Osteocyte (in vitro differentiated cells): ENCODE measurements at regions not wholly inside any gene's neighbourhood (a gene's known extent, or its start where the extent isn't known, plus 50 kb on each side); places are given as distances from the start of the nearest gene placed in this dataset.

ENCODE experiments used
- DNase-seq: peaks from one replicate; pipeline ENCODE4 v3.0.0; 2021; ENCODE audit warnings: mixed read lengths; ENCODE audit not compliant: unreplicated experiment; ENCODE audit errors: extremely low spot score
- H3K27ac Mint-ChIP-seq: one replicate; pipeline ENCODE4 v1.8.0; 2021; ENCODE audit warnings: mild to moderate bottlenecking, mixed read lengths; ENCODE audit not compliant: unreplicated experiment
- H3K27me3 Mint-ChIP-seq: one replicate; pipeline ENCODE4 v1.8.0; 2021; ENCODE audit warnings: mixed read lengths; ENCODE audit not compliant: unreplicated experiment
- H3K36me3 Mint-ChIP-seq: one replicate; pipeline ENCODE4 v1.8.0; 2021; ENCODE audit warnings: mixed read lengths; ENCODE audit not compliant: unreplicated experiment
- H3K4me1 Mint-ChIP-seq: one replicate; pipeline ENCODE4 v1.8.0; 2021; ENCODE audit warnings: mixed read lengths; ENCODE audit not compliant: unreplicated experiment
- H3K4me3 Mint-ChIP-seq: one replicate; pipeline ENCODE4 v1.8.0; 2021; ENCODE audit warnings: mild to moderate bottlenecking, moderate library complexity, mixed read lengths; ENCODE audit not compliant: unreplicated experiment
- H3K9me3 Mint-ChIP-seq: one replicate; pipeline ENCODE4 v1.8.0; 2021; ENCODE audit warnings: mixed read lengths; ENCODE audit not compliant: unreplicated experiment
- TF ChIP-seq, protein P1 (sequence below): fragments of 200-600 bp; sonication (generic); IDR thresholded peaks from 2 replicates; pipeline ENCODE4 v1.5.0; 2021; ENCODE audit warnings: antibody characterized with exemption, mild to moderate bottlenecking, moderate library complexity

- DNase-seq = no peak
- H3K9me3 Mint-ChIP-seq = peaks cover 15% of the 10 kb centered on the region
- no peak overlapping the region for H3K27ac Mint-ChIP-seq
- no peaks in the 10 kb centered on the region for H3K27me3 Mint-ChIP-seq
- peaks cover 9% of the 10 kb centered on the region for H3K36me3 Mint-ChIP-seq
- TF ChIP-seq, protein P1, sequence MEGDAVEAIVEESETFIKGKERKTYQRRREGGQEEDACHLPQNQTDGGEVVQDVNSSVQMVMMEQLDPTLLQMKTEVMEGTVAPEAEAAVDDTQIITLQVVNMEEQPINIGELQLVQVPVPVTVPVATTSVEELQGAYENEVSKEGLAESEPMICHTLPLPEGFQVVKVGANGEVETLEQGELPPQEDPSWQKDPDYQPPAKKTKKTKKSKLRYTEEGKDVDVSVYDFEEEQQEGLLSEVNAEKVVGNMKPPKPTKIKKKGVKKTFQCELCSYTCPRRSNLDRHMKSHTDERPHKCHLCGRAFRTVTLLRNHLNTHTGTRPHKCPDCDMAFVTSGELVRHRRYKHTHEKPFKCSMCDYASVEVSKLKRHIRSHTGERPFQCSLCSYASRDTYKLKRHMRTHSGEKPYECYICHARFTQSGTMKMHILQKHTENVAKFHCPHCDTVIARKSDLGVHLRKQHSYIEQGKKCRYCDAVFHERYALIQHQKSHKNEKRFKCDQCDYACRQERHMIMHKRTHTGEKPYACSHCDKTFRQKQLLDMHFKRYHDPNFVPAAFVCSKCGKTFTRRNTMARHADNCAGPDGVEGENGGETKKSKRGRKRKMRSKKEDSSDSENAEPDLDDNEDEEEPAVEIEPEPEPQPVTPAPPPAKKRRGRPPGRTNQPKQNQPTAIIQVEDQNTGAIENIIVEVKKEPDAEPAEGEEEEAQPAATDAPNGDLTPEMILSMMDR = no peak
- H3K4me3 Mint-ChIP-seq = no peak overlapping the region
- H3K4me1 Mint-ChIP-seq = no peaks in the 10 kb centered on the region
These were observed 443.3 kb downstream of the MN1 start for GRCh38 chr22:27358096-27358870.

- H3K27ac Mint-ChIP-seq = no peak overlapping the region
- peaks cover 3% of the 10 kb centered on the region for H3K36me3 Mint-ChIP-seq
- H3K4me3 Mint-ChIP-seq = no peak overlapping the region
- H3K9me3 Mint-ChIP-seq = no peaks in the 10 kb centered on the region
- TF ChIP-seq, protein P1 = no peak
- H3K27me3 Mint-ChIP-seq = peaks cover 5% of the 10 kb centered on the region
- peak; percentile 57 for DNase-seq
- H3K4me1 Mint-ChIP-seq = peaks cover 5% of the 10 kb centered on the region
These were observed 431.3 kb downstream of the MN1 start for GRCh38 chr22:27370269-27370668.

GRCh38 chr22:27370987-27371386 is 430.6 kb downstream of the MN1 start:
- no peak overlapping the region for H3K4me3 Mint-ChIP-seq
- DNase-seq = peak; percentile 54
- TF ChIP-seq, protein P1 = no peak
- no peak overlapping the region for H3K27ac Mint-ChIP-seq
- H3K36me3 Mint-ChIP-seq = peaks cover 4% of the 10 kb centered on the region
- peaks cover 5% of the 10 kb centered on the region for H3K4me1 Mint-ChIP-seq
- H3K27me3 Mint-ChIP-seq = peaks cover 5% of the 10 kb centered on the region
- no peaks in the 10 kb centered on the region for H3K9me3 Mint-ChIP-seq

GRCh38 chr22:27372364-27372763 is 429.2 kb downstream of the MN1 start:
- H3K36me3 Mint-ChIP-seq = peaks cover 4% of the 10 kb centered on the region
- H3K4me1 Mint-ChIP-seq = peaks cover 7% of the 10 kb centered on the region
- H3K27me3 Mint-ChIP-seq = peaks cover 3% of the 10 kb centered on the region
- no peak overlapping the region for H3K4me3 Mint-ChIP-seq
- peak; percentile 56 for DNase-seq
- H3K27ac Mint-ChIP-seq = no peak overlapping the region
- H3K9me3 Mint-ChIP-seq = no peaks in the 10 kb centered on the region
- TF ChIP-seq, protein P1 = no peak

DNA sequence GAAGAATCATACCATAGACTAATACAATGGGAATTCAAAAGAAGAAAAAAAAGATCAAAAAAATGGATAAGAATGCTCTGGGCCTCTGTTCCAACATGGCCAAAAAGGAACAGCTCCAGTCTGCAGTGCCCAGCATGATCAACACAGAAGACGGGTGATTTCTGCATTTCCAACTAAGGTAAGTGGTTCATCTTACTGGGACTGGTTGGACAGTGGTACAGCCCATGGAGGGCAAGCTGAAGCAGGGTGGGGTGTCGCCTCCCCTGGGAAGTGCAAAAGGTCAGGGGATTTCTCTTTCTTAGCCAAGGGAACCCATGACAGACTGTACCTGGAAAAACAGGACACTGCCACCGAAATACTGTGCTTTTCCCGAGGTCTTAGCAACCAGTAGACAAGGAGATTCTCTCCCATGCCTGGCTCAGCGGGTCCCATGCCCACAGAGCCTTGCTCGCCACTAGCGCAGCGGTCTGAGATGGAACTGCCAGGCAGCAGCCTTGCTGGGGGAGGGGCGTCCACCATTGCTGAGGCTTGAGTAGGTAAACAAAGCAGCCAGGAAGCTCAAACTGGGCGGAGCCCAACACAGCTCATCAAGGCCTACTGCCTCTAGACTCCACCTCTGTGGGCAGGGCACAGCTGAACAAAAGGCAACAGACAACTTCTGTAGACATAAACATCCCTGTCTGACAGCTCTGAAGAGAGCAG is 428.4 kb downstream of the MN1 start:
- Mint-ChIP-seq H3K4me1 (peaks cover 15% of the 10 kb centered on the region), H3K27ac (no peak overlapping the region), H3K9me3 (no peaks in the 10 kb centered on the region), H3K36me3 (peaks cover 2% of the 10 kb centered on the region), H3K4me3 (no peak overlapping the region), H3K27me3 (no peaks in the 10 kb centered on the region)
- TF ChIP-seq, protein P1 = no peak
- DNase-seq = peak; percentile 79
